HEK293T (cell line): ENCODE measurements at regions not wholly inside any gene's neighbourhood (a gene's known extent, or its start where the extent isn't known, plus 50 kb on each side); places are given as distances from the start of the nearest gene placed in this dataset.

Experiments used
- BHLHE40 ChIP-seq: fragments of 450-650 bp; IDR thresholded peaks from 2 replicates; pipeline ENCODE4 v1.6.1; 2016; ENCODE audit warnings: mild to moderate bottlenecking, moderate library complexity, borderline replicate concordance
- CTBP1 ChIP-seq: fragments of 450-650 bp; IDR thresholded peaks from 2 replicates; pipeline ENCODE4 v1.6.1; 2016; ENCODE audit warnings: borderline replicate concordance
- FOXK2 ChIP-seq: fragments of 450-650 bp; IDR thresholded peaks from 2 replicates; pipeline ENCODE4 v1.6.1; 2016; ENCODE audit warnings: mild to moderate bottlenecking
- LEF1 ChIP-seq: fragments of 450-650 bp; IDR thresholded peaks from 2 replicates; pipeline ENCODE4 v1.6.1; 2017; ENCODE audit warnings: mild to moderate bottlenecking, borderline replicate concordance
- NFRKB ChIP-seq: fragments of 450-650 bp; IDR thresholded peaks from 2 replicates; pipeline ENCODE4 v1.6.1; 2016; ENCODE audit warnings: mild to moderate bottlenecking, moderate library complexity
- SUZ12 ChIP-seq: fragments of 450-650 bp; IDR thresholded peaks from 2 replicates; pipeline ENCODE4 v1.6.1; 2016; ENCODE audit warnings: mild to moderate bottlenecking
- ZNF384 ChIP-seq: fragments of 450-650 bp; IDR thresholded peaks from 2 replicates; pipeline ENCODE4 v1.6.1; 2016

GRCh38 chr1:229859026-229859425, 208.0 kb upstream of the GALNT2 start:
- TF ChIP-seq CTBP1 (no peak), FOXK2 (no peak), SUZ12 (no peak), LEF1 (no peak), ZNF384 (no peak), NFRKB (no peak), BHLHE40 (no peak)
